ENCODE measurements at regions not wholly inside any gene's neighbourhood (a gene's known extent, or its start where the extent isn't known, plus 50 kb on each side); places are given as distances from the start of the nearest gene placed in this dataset.

GRCh38 chr4:12746221-12746620 is 737.9 kb downstream of the RAB28 start:
- Histone ChIP-seq H4K20me1 (ENCODE audit: insufficient read depth, low read length) (no peaks in the 10 kb centered on the region), H3K27me3 (replicated peaks; ENCODE audit: insufficient read depth, low read length) (no peaks in the 10 kb centered on the region), H3K36me3 (replicated peaks; ENCODE audit: insufficient read depth, low read length) (no peaks in the 10 kb centered on the region), H3K9me2 (replicated peaks; ENCODE audit: insufficient read depth, low read length) (no peaks in the 10 kb centered on the region), H3K4me1 (ENCODE audit: low read length) (no peaks in the 10 kb centered on the region), H2AFZ (ENCODE audit: low read length) (no peak overlapping the region), H3K79me2 (ENCODE audit: low read length) (no peaks in the 10 kb centered on the region), H3K4me3 (ENCODE audit: low read length) (no peak overlapping the region), H3K27ac (ENCODE audit: low read length) (no peak overlapping the region), H3K9ac (ENCODE audit: low read length) (no peak overlapping the region), H3K4me2 (ENCODE audit: low read depth, low read length) (no peak overlapping the region), H3K9me3 (replicated peaks; ENCODE audit: insufficient read depth, low read length) (no peaks in the 10 kb centered on the region), H3F3A (ENCODE audit: insufficient read depth, low read length) (no peaks in the 10 kb centered on the region)
- no peak for DNase-seq
- no peak for TF ChIP-seq EZH2phosphoT487 (IDR thresholded peaks at IDR 0.05; ENCODE audit: low read length)
- TF ChIP-seq EZH2 (optimal IDR thresholded peaks at IDR 0.05; ENCODE audit: low read depth, low read length) = no peak

- Histone ChIP-seq H2AFZ (ENCODE audit: low read length) (no peak overlapping the region), H3K4me3 (ENCODE audit: low read length) (no peak overlapping the region), H4K20me1 (ENCODE audit: insufficient read depth, low read length) (no peaks in the 10 kb centered on the region), H3K27me3 (replicated peaks; ENCODE audit: insufficient read depth, low read length) (no peaks in the 10 kb centered on the region), H3K9me2 (replicated peaks; ENCODE audit: insufficient read depth, low read length) (no peaks in the 10 kb centered on the region), H3K79me2 (ENCODE audit: low read length) (no peaks in the 10 kb centered on the region), H3K9me3 (replicated peaks; ENCODE audit: insufficient read depth, low read length) (no peaks in the 10 kb centered on the region), H3K27ac (ENCODE audit: low read length) (peak overlapping the region; percentile 50; the same call in 1 of the 2 replicates), H3K4me1 (ENCODE audit: low read length) (peaks cover 29% of the 10 kb centered on the region), H3K36me3 (replicated peaks; ENCODE audit: insufficient read depth, low read length) (no peaks in the 10 kb centered on the region), H3K9ac (ENCODE audit: low read length) (no peak overlapping the region), H3K4me2 (ENCODE audit: low read depth, low read length) (peak overlapping the region; percentile 53), H3F3A (ENCODE audit: insufficient read depth, low read length) (peaks cover 5% of the 10 kb centered on the region)
- peak; percentile 92 for DNase-seq
- TF ChIP-seq EZH2phosphoT487 (IDR thresholded peaks at IDR 0.05; ENCODE audit: low read length) (no peak), EZH2 (optimal IDR thresholded peaks at IDR 0.05; ENCODE audit: low read depth, low read length) (no peak)
- TF ChIP-seq, protein P1, sequence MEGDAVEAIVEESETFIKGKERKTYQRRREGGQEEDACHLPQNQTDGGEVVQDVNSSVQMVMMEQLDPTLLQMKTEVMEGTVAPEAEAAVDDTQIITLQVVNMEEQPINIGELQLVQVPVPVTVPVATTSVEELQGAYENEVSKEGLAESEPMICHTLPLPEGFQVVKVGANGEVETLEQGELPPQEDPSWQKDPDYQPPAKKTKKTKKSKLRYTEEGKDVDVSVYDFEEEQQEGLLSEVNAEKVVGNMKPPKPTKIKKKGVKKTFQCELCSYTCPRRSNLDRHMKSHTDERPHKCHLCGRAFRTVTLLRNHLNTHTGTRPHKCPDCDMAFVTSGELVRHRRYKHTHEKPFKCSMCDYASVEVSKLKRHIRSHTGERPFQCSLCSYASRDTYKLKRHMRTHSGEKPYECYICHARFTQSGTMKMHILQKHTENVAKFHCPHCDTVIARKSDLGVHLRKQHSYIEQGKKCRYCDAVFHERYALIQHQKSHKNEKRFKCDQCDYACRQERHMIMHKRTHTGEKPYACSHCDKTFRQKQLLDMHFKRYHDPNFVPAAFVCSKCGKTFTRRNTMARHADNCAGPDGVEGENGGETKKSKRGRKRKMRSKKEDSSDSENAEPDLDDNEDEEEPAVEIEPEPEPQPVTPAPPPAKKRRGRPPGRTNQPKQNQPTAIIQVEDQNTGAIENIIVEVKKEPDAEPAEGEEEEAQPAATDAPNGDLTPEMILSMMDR (IDR thresholded peaks at IDR 0.05; ENCODE audit: low read length) = no peak
Observed at GRCh38 chr4:12734586-12734985, 749.6 kb downstream of the RAB28 start.

GRCh38 chr4:12729384-12729783 is 754.8 kb downstream of the RAB28 start:
- Histone ChIP-seq H2AFZ (ENCODE audit: low read length) (no peak overlapping the region), H4K20me1 (ENCODE audit: insufficient read depth, low read length) (no peaks in the 10 kb centered on the region), H3K4me2 (ENCODE audit: low read depth, low read length) (no peak overlapping the region), H3K9ac (ENCODE audit: low read length) (no peak overlapping the region), H3K36me3 (replicated peaks; ENCODE audit: insufficient read depth, low read length) (no peaks in the 10 kb centered on the region), H3K9me3 (replicated peaks; ENCODE audit: insufficient read depth, low read length) (no peaks in the 10 kb centered on the region), H3K9me2 (replicated peaks; ENCODE audit: insufficient read depth, low read length) (no peaks in the 10 kb centered on the region), H3F3A (ENCODE audit: insufficient read depth, low read length) (peaks cover 3% of the 10 kb centered on the region; the same call in 1 of the 2 replicates), H3K4me3 (ENCODE audit: low read length) (no peak overlapping the region), H3K27me3 (replicated peaks; ENCODE audit: insufficient read depth, low read length) (no peaks in the 10 kb centered on the region), H3K27ac (ENCODE audit: low read length) (no peak overlapping the region), H3K79me2 (ENCODE audit: low read length) (no peaks in the 10 kb centered on the region), H3K4me1 (ENCODE audit: low read length) (peaks cover 17% of the 10 kb centered on the region)
- no peak for DNase-seq
- TF ChIP-seq EZH2phosphoT487 (IDR thresholded peaks at IDR 0.05; ENCODE audit: low read length) (no peak), EZH2 (optimal IDR thresholded peaks at IDR 0.05; ENCODE audit: low read depth, low read length) (no peak)
- TF ChIP-seq, protein P1 (IDR thresholded peaks at IDR 0.05; ENCODE audit: low read length) = peak; percentile 23; the same call in 1 of the 2 replicates

- peak; percentile 76 for DNase-seq
- H3K79me2 ChIP-seq (ENCODE audit: low read length) = no peaks in the 10 kb centered on the region
- peak overlapping the region; percentile 70 for H3K9ac ChIP-seq (ENCODE audit: low read length)
- peak overlapping the region; percentile 76 for H2AFZ ChIP-seq (ENCODE audit: low read length)
- H3F3A ChIP-seq (ENCODE audit: insufficient read depth, low read length) = peaks cover 6% of the 10 kb centered on the region; the same call in 1 of the 2 replicates
- H3K36me3 ChIP-seq (replicated peaks; ENCODE audit: insufficient read depth, low read length) = no peaks in the 10 kb centered on the region
- peaks cover 18% of the 10 kb centered on the region for H3K4me1 ChIP-seq (ENCODE audit: low read length)
- peak overlapping the region; percentile 78 for H3K4me2 ChIP-seq (ENCODE audit: low read depth, low read length)
- H4K20me1 ChIP-seq (ENCODE audit: insufficient read depth, low read length) = no peaks in the 10 kb centered on the region
- no peaks in the 10 kb centered on the region for H3K9me2 ChIP-seq (replicated peaks; ENCODE audit: insufficient read depth, low read length)
- no peaks in the 10 kb centered on the region for H3K9me3 ChIP-seq (replicated peaks; ENCODE audit: insufficient read depth, low read length)
- H3K4me3 ChIP-seq (ENCODE audit: low read length) = peak overlapping the region; percentile 54
- no peaks in the 10 kb centered on the region for H3K27me3 ChIP-seq (replicated peaks; ENCODE audit: insufficient read depth, low read length)
- no peak for TF ChIP-seq EZH2phosphoT487 (IDR thresholded peaks at IDR 0.05; ENCODE audit: low read length)
- TF ChIP-seq, protein P1 (IDR thresholded peaks at IDR 0.05; ENCODE audit: low read length) = peak; percentile 93
- peak overlapping the region; percentile 65; the same call in 1 of the 2 replicates for H3K27ac ChIP-seq (ENCODE audit: low read length)
Observed at GRCh38 chr4:12724510-12724909, 759.6 kb downstream of the RAB28 start.
